CD4-positive, alpha-beta T cell (primary cell): ENCODE measurements at regions not wholly inside any gene's neighbourhood (a gene's known extent, or its start where the extent isn't known, plus 50 kb on each side); places are given as distances from the start of the nearest gene placed in this dataset.
"Not testable (repeated sequence)": the region's sequence is repeated elsewhere in the genome, so short reads cannot be mapped to it uniquely, and the experiment has no call there.

Experiments used
- ATAC-seq: fragments of 200-7000 bp; cut with Tn5 transposase; one replicate; pipeline ENCODE4 v1.10.0; 2022; ENCODE audit warnings: mild to moderate bottlenecking; ENCODE audit not compliant: poor library complexity
- CTCF ChIA-PET: fragments of 350-600 bp; sonication (Branson Sonifier 250); formaldehyde crosslinking; loops from one replicate; lab custom pipeline; 2021; ENCODE audit warnings: antibody characterized with exemption, inconsistent platforms; lab: Charles Lee
- POLR2A ChIA-PET: fragments of 350-600 bp; sonication (Branson Sonifier 250); formaldehyde crosslinking; loops from one replicate; lab custom pipeline; 2021; ENCODE audit warnings: antibody characterized with exemption, inconsistent platforms; lab: Charles Lee
- DNase-seq, 14 experiments: peaks; one replicate each; pipeline ENCODE4 v3.0.0-alpha.2; 2013 to 2020; ENCODE audit warnings: mixed read lengths in 2 of 14
- H3K27ac ChIP-seq, 2 donors: one replicate each; pipeline versions ENCODE4 v1.5.1 to v1.7.0; 2013; ENCODE audit warnings: low read length in 2 of 2, low read depth in 1 of 2, mild to moderate bottlenecking in 1 of 2
- H3K27me3 ChIP-seq, 2 experiments: 1 replicate in 1 of 2; 2 replicates in 1 of 2; pipeline versions ENCODE4 v1.6.1 to v1.7.0; 2013; ENCODE audit warnings: low read length in 2 of 2, control low read depth in 1 of 2, mild to moderate bottlenecking in 1 of 2, moderate library complexity in 1 of 2; ENCODE audit not compliant: insufficient read depth in 2 of 2, control insufficient read depth in 1 of 2
- H3K36me3 ChIP-seq: one replicate; pipeline ENCODE4 v1.6.1; 2013; ENCODE audit warnings: low read length, control low read depth; ENCODE audit not compliant: insufficient read depth
- H3K4me1 ChIP-seq: one replicate; pipeline ENCODE4 v1.6.1; 2013; ENCODE audit warnings: low read length, control low read depth; ENCODE audit not compliant: insufficient read depth
- H3K4me3 ChIP-seq: one replicate; pipeline ENCODE4 v1.5.1; 2013; ENCODE audit warnings: mild to moderate bottlenecking, low read length, moderate library complexity
- H3K9me3 ChIP-seq, 2 experiments: 1 replicate in 1 of 2; 2 replicates in 1 of 2; pipeline versions ENCODE4 v1.6.1 to v1.7.0; 2013; ENCODE audit warnings: low read length in 2 of 2, mild to moderate bottlenecking in 2 of 2, control low read depth in 1 of 2, moderate library complexity in 1 of 2; ENCODE audit not compliant: control insufficient read depth in 1 of 2, insufficient read depth in 1 of 2
- H3K27ac Mint-ChIP-seq: one replicate; pipeline ENCODE4 v1.8.0; 2020; ENCODE audit warnings: mixed read lengths
- H3K27me3 Mint-ChIP-seq: one replicate; pipeline ENCODE4 v1.8.0; 2021; ENCODE audit warnings: mixed read lengths
- H3K36me3 Mint-ChIP-seq: one replicate; pipeline ENCODE4 v1.8.0; 2021; ENCODE audit warnings: low read depth, mixed read lengths
- H3K4me1 Mint-ChIP-seq: one replicate; pipeline ENCODE4 v1.8.0; 2021; ENCODE audit warnings: low read depth, mixed read lengths
- H3K4me3 Mint-ChIP-seq: one replicate; pipeline ENCODE4 v1.8.0; 2020; ENCODE audit warnings: mild to moderate bottlenecking, mixed read lengths
- H3K9me3 Mint-ChIP-seq: one replicate; pipeline ENCODE4 v1.8.0; 2020; ENCODE audit warnings: mixed read lengths
- intact Hi-C, 2 experiments: fragments of 100-400 bp; cut with DNase I in 1 of 2; cut with micrococcal nuclease in 1 of 2; formaldehyde crosslinking; loops; one replicate each; pipeline versions ENCODE4 v1.15.1 to v1.9.0; 2023 to 2025; cut with DNase I, micrococcal nuclease
- TF ChIP-seq, protein P1 (sequence below): fragments of 200-600 bp; IDR thresholded peaks from one replicate; pipeline ENCODE4 v1.8.0; 2022; ENCODE audit warnings: antibody characterized with exemption, mild to moderate bottlenecking

DNA sequence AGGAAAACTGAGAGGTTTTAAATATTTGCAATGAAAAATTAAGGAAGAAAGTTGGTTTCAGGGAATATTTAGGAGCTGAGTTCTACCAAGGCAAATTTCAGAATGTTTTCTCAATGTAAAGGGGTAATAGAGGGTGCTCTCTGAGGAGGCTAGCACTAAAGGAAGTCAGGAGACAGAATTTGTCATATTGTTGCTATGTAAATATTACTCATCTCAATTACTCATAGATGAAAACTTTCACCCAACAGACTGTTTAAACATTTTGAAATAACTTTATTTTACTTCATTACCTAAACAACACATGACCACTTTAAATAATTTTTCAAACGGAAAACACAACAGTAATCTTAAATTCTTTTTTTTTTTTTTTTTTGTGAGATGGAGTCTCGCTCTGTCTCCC is 274.8 kb upstream of the NRG3 start:
- DNase-seq (no peak), ATAC-seq (no peak)
- intact Hi-C loops = no loop called here
- H3K4me3 ChIP-seq = no peak overlapping the region
- H3K4me3 Mint-ChIP-seq = no peak overlapping the region
- H3K36me3 Mint-ChIP-seq = no peaks in the 10 kb centered on the region
- no peak overlapping the region for H3K27ac ChIP-seq
- H3K9me3 ChIP-seq = no peaks in the 10 kb centered on the region
- H3K27ac Mint-ChIP-seq = no peak overlapping the region
- TF ChIP-seq, protein P1, sequence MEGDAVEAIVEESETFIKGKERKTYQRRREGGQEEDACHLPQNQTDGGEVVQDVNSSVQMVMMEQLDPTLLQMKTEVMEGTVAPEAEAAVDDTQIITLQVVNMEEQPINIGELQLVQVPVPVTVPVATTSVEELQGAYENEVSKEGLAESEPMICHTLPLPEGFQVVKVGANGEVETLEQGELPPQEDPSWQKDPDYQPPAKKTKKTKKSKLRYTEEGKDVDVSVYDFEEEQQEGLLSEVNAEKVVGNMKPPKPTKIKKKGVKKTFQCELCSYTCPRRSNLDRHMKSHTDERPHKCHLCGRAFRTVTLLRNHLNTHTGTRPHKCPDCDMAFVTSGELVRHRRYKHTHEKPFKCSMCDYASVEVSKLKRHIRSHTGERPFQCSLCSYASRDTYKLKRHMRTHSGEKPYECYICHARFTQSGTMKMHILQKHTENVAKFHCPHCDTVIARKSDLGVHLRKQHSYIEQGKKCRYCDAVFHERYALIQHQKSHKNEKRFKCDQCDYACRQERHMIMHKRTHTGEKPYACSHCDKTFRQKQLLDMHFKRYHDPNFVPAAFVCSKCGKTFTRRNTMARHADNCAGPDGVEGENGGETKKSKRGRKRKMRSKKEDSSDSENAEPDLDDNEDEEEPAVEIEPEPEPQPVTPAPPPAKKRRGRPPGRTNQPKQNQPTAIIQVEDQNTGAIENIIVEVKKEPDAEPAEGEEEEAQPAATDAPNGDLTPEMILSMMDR = no peak
- no peaks in the 10 kb centered on the region for H3K4me1 Mint-ChIP-seq
- ChIA-PET CTCF (no interaction called here), POLR2A (no interaction called here)
- H3K36me3 ChIP-seq = no peaks in the 10 kb centered on the region
- no peaks in the 10 kb centered on the region for H3K4me1 ChIP-seq
- peaks cover 12% of the 10 kb centered on the region for H3K9me3 Mint-ChIP-seq
- no peaks in the 10 kb centered on the region for H3K27me3 Mint-ChIP-seq
- H3K27me3 ChIP-seq = no peaks in the 10 kb centered on the region

DNA sequence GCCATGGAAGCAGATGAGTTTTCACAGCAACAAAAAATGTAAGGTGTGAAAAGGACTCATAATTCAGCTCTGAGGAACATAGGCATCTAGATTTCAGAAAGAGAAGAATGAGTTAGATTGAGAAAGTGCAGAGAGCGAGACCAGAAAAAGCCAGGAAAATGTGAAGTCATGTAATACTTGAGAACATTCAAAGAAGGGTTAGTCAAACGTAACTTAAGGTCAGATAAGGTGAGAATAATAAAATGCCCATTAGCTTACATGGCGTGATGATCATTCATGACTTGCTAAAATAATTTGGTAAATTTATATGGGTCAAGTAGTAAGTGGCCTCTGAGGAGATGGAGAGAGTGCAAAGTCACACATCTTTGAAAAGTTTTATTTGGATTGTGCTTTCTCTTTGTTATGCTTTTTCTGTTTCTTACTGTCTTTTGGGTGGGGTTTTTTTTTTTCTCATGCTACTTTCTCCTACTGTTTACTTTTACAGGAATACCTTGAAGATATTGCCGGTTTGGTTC is 271.8 kb upstream of the NRG3 start:
- H3K36me3 ChIP-seq = no peaks in the 10 kb centered on the region
- H3K27me3 Mint-ChIP-seq = no peaks in the 10 kb centered on the region
- POLR2A ChIA-PET = no interaction called here
- H3K27me3 ChIP-seq = no peaks in the 10 kb centered on the region
- no peaks in the 10 kb centered on the region for H3K36me3 Mint-ChIP-seq
- intact Hi-C loops = no loop called here
- H3K4me3 ChIP-seq = no peak overlapping the region
- CTCF ChIA-PET = no interaction called here
- TF ChIP-seq, protein P1 = no peak
- DNase-seq (no peak), ATAC-seq (no peak)
- H3K27ac Mint-ChIP-seq = no peak overlapping the region
- no peaks in the 10 kb centered on the region for H3K4me1 ChIP-seq
- H3K9me3 Mint-ChIP-seq = peaks cover 7% of the 10 kb centered on the region
- no peaks in the 10 kb centered on the region for H3K4me1 Mint-ChIP-seq
- no peak overlapping the region for H3K4me3 Mint-ChIP-seq
- H3K27ac ChIP-seq = no peak overlapping the region
- peaks cover 0 to 6% of the 10 kb centered on the region in 2 experiments for H3K9me3 ChIP-seq

DNA sequence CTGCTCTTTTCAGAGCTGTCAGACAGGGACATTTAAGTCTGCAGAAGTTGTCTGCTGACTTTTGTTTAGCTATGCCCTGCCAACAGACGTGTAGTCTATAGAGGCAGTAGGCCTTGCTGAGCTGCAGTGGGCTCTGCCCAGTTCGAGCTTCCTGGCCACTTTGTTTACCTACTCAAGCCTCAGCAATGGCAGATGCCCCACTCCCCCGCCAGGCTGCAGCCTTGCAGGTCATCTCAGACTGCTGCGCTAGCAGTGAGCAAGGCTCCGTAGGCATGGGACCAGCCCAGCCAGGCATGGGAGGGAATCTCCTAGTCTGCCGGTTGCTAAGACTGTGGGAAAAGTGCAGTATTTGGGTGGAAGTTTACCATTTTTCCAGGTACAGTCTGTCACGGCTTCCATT is 230.5 kb upstream of the NRG3 start:
- POLR2A ChIA-PET, H3K4me3 Mint-ChIP-seq, H3K27ac ChIP-seq, H3K27me3 Mint-ChIP-seq, H3K4me3 ChIP-seq, H3K4me1 Mint-ChIP-seq, H3K4me1 ChIP-seq, CTCF ChIA-PET, H3K36me3 Mint-ChIP-seq, H3K27me3 ChIP-seq, H3K9me3 ChIP-seq, H3K27ac Mint-ChIP-seq, H3K36me3 ChIP-seq, DNase-seq, ATAC-seq, intact Hi-C loops: not testable (repeated sequence)
- H3K9me3 Mint-ChIP-seq = peaks cover 10% of the 10 kb centered on the region

DNA sequence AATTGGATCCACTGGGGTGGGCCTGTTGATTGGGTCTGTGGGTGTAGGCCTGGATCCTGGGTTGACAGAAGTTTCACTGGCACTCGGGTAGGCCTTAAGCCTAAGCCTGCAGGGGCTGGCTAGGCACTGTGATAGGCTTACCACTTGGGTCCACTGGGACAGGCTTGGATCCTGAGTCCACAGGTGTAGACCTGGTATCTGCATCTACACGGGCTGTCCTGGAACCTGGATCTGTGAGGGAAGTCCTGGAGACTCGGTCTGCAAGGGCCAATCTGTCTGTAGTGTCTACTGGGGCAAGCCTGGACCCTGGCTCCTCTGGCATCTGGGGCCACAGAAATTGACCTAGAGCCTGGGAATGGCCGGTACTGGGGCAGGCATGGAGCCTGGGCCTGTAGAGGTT is 219.0 kb upstream of the NRG3 start:
- Histone ChIP-seq H3K27me3 (no peaks in the 10 kb centered on the region), H3K36me3 (no peaks in the 10 kb centered on the region), H3K4me1 (no peaks in the 10 kb centered on the region), H3K4me3 (no peak overlapping the region), H3K9me3 (peaks cover 4 to 12% of the 10 kb centered on the region in 2 experiments), H3K27ac (no peak overlapping the region)
- Mint-ChIP-seq H3K27ac (no peak overlapping the region), H3K36me3 (no peaks in the 10 kb centered on the region), H3K27me3 (no peaks in the 10 kb centered on the region), H3K4me1 (no peaks in the 10 kb centered on the region), H3K9me3 (peaks cover 7% of the 10 kb centered on the region), H3K4me3 (no peak overlapping the region)
- DNase-seq (peak in 1 of 14 experiments; percentile 5), ATAC-seq (no peak)
- CTCF ChIA-PET = no interaction called here
- TF ChIP-seq, protein P1 = no peak
- intact Hi-C loops = no loop called here
- POLR2A ChIA-PET = no interaction called here
